Coronary artery (tissue), 2 donors: ENCODE measurements at regions not wholly inside any gene's neighbourhood (a gene's known extent, or its start where the extent isn't known, plus 50 kb on each side); places are given as distances from the start of the nearest gene placed in this dataset.

Experiments used
- DNase-seq: peaks from one replicate; pipeline ENCODE4 v3.0.0-alpha.2; 2017; ENCODE audit warnings: low spot score
- H3K27ac ChIP-seq, 2 donors: fragments of 200-600 bp; sonication (generic); one replicate each; pipeline ENCODE4 v1.5.1; 2016 to 2019
- H3K4me3 ChIP-seq: fragments of 200-600 bp; sonication (generic); 2 replicates; pipeline ENCODE4 v1.5.1; 2016; ENCODE audit warnings: mild to moderate bottlenecking, moderate library complexity
- CTCF ChIP-seq: fragments of 200-600 bp; sonication (generic); IDR thresholded peaks from one replicate; pipeline ENCODE4 v1.5.1; 2019; ENCODE audit warnings: antibody characterized with exemption

GRCh38 chr11:134577751-134578395 is 165.8 kb upstream of the B3GAT1 start:
- TF ChIP-seq CTCF, result no peak
- peak; percentile 53 for DNase-seq
- no peak overlapping the region for H3K27ac ChIP-seq
- H3K4me3 ChIP-seq, result no peak overlapping the region

- no peak overlapping the region for H3K27ac ChIP-seq
- DNase-seq, result peak; percentile 57
- TF ChIP-seq CTCF, result no peak
- no peak overlapping the region for H3K4me3 ChIP-seq
Observed at GRCh38 chr11:134576721-134577171, 164.7 kb upstream of the B3GAT1 start.

- no peak for TF ChIP-seq CTCF
- peak; percentile 49 for DNase-seq
- H3K4me3 ChIP-seq, result no peak overlapping the region
- H3K27ac ChIP-seq, result no peak overlapping the region
Observed at GRCh38 chr11:134576286-134576685, 164.2 kb upstream of the B3GAT1 start.

DNA sequence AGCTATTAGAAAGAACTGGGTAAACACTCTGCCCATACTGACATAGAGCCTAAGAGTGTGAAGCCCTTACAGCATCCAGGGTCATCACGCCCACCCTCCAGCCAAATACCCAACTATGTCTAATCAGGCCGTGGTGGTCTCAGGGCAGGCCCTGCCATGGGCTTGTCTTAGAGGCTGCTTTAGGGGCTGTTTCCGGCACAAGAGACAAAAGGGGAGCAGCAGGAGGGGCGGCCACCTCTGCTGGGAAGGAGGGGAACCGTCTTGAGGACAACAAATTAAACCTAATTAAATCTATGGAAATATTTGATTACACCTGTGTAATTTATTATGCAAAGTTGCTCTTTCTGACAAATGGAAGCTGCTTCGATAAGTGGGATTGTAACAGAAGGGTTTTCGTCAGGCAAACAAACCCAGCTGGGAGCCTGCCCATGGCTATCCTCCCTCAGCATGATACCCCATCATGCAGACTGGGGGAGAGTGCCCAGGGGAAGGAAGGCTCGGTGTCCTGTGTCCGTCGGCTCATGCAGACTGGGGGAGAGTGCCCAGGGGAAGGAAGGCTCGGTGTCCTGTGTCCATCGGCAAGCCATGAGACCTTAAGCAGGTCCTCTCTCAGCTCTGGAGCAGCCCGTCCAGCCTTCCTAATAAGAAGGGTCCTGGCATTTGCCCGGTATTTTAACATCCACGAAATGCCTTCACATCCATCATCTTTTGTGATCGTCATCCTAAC is 163.6 kb upstream of the B3GAT1 start:
- no peak for TF ChIP-seq CTCF
- H3K4me3 ChIP-seq, result no peak overlapping the region
- DNase-seq, result peak; percentile 31
- no peak overlapping the region for H3K27ac ChIP-seq

GRCh38 chr11:134574947-134575346 is 162.9 kb upstream of the B3GAT1 start:
- H3K27ac ChIP-seq, result no peak overlapping the region
- no peak overlapping the region for H3K4me3 ChIP-seq
- TF ChIP-seq CTCF, result no peak
- DNase-seq, result peak; percentile 22

- no peak overlapping the region for H3K27ac ChIP-seq
- H3K4me3 ChIP-seq, result no peak overlapping the region
- peak; percentile 12 for DNase-seq
- TF ChIP-seq CTCF, result no peak
Observed at GRCh38 chr11:134574425-134574824, 162.4 kb upstream of the B3GAT1 start.

DNA sequence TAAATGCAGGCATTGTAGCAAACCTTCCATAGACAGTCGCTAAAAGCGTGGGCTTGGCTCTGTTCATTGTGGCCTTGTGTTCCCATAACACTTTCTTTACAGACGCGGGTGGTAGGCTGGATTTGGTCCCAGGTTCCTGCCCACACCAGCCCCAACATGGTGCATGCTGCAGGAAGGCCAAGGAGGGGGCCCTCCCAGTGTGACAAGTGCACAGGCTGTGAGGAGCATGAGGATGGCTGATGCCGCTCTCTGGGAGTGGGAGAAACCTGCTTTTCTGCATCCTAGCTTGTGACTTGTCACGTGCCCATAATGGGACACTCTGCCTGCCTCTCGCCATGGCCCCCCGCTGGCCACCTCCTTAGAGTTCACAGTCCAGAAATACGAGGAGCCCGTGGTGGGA is 161.8 kb upstream of the B3GAT1 start:
- DNase-seq, result peak; percentile 54
- H3K4me3 ChIP-seq, result no peak overlapping the region
- TF ChIP-seq CTCF, result no peak
- no peak overlapping the region for H3K27ac ChIP-seq
